Thyroid gland (tissue), 4 donors: ENCODE measurements at regions not wholly inside any gene's neighbourhood (a gene's known extent, or its start where the extent isn't known, plus 50 kb on each side); places are given as distances from the start of the nearest gene placed in this dataset.

ENCODE experiments used
- POLR2A ChIP-seq, 2 donors: fragments of 450-650 bp; IDR thresholded peaks; one replicate each; pipeline ENCODE4 v1.6.1; 2017; ENCODE audit warnings: antibody characterized with exemption in 2 of 2, mild to moderate bottlenecking in 2 of 2, moderate library complexity in 1 of 2
- TF ChIP-seq, protein P1 (sequence below), 6 experiments: fragments of 200-600 bp in 3 of 6; fragments of 450-650 bp in 3 of 6; sonication (generic) in 3 of 6; IDR thresholded peaks; one replicate each; pipeline ENCODE4 v1.5.1; 2016 to 2019; ENCODE audit warnings: antibody characterized with exemption in 6 of 6, mild to moderate bottlenecking in 2 of 6, inconsistent platforms in 1 of 6, moderate library complexity in 1 of 6

DNA sequence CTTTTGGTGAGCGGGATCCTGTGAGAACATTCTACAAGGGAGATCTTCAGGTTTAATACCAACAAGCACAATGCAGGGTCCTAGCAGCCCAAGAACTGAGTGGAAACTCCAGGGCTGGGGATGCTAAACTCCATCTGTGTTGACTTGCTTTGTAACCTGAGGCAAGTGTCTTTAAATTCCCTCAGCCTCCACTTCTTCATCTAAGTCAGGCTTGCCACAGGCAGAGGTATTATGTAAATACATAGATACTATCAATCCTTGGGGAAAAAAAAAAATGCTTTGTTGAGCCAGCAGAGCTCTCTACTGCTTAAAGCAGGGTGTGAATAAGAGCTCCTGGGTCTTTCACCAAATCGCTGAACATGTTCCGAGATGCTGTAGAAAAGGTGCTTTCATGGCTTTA lies 114.2 kb upstream of the PHACTR1 start:
- TF ChIP-seq, protein P1, sequence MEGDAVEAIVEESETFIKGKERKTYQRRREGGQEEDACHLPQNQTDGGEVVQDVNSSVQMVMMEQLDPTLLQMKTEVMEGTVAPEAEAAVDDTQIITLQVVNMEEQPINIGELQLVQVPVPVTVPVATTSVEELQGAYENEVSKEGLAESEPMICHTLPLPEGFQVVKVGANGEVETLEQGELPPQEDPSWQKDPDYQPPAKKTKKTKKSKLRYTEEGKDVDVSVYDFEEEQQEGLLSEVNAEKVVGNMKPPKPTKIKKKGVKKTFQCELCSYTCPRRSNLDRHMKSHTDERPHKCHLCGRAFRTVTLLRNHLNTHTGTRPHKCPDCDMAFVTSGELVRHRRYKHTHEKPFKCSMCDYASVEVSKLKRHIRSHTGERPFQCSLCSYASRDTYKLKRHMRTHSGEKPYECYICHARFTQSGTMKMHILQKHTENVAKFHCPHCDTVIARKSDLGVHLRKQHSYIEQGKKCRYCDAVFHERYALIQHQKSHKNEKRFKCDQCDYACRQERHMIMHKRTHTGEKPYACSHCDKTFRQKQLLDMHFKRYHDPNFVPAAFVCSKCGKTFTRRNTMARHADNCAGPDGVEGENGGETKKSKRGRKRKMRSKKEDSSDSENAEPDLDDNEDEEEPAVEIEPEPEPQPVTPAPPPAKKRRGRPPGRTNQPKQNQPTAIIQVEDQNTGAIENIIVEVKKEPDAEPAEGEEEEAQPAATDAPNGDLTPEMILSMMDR (IDR thresholded peaks at IDR 0.05): no peak
- no peak for TF ChIP-seq POLR2A (IDR thresholded peaks at IDR 0.05)
